ENCODE measurements at regions not wholly inside any gene's neighbourhood (a gene's known extent, or its start where the extent isn't known, plus 50 kb on each side); places are given as distances from the start of the nearest gene placed in this dataset.
A peak's percentile ranks its signal among the peaks of the same experiment; 100 is the strongest.

DNA sequence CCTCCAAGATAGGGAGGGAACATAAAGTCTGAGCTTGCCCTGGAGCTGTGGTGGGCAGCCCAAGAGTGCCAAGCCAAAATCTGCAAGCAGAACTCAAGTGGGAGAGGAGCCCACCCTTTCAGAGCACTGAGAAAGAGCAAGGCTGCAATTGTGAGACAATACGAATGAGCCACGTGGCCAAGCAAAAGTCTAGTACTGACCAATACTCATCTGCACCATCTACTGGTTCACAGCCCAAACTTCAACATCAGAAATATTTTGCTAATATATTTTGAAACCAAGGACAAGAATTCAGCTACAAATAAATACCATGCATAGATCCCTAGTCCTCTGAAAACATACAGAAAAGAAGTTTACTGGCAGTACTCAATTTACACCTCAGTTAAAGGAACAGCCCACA lies 696.2 kb upstream of the COX7C start:
- 7% methylated on average over 2 of the region's 2 CpGs for WGBS (ENCODE audit: insufficient coverage, insufficient replicate concordance, low lambda C conversion rate, missing lambda C conversion rate)
- Histone ChIP-seq H3K9ac (ENCODE audit: control insufficient read depth, insufficient read depth, low read length) (no peak overlapping the region), H3K27ac (ENCODE audit: control insufficient read depth, insufficient read depth) (no peak overlapping the region), H3K4me1 (ENCODE audit: control insufficient read depth, insufficient read depth, low read length) (no peaks in the 10 kb centered on the region), H3K4me2 (ENCODE audit: control insufficient read depth, insufficient read depth) (no peak overlapping the region), H3K27me3 (replicated peaks in 1 of 2; ENCODE audit: control insufficient read depth in 2 of 2, insufficient read depth in 2 of 2, low read length in 1 of 2) (no peaks in the 10 kb centered on the region; a peak in 1 of 4 replicates), H2AFZ (ENCODE audit: control insufficient read depth, low read depth, low read length) (no peak overlapping the region), H3K9me3 (replicated peaks; ENCODE audit: control insufficient read depth, insufficient read depth, low read length) (no peaks in the 10 kb centered on the region), H3K79me2 (ENCODE audit: control insufficient read depth, insufficient read depth, low read length) (no peaks in the 10 kb centered on the region), H3K36me3 (ENCODE audit: control insufficient read depth in 2 of 2, insufficient read depth in 2 of 2, low read length in 1 of 2) (no peaks in the 10 kb centered on the region), H3K4me3 (no peak overlapping the region), H4K20me1 (ENCODE audit: control insufficient read depth, insufficient read depth) (no peaks in the 10 kb centered on the region)
- TF ChIP-seq SMAD1 (IDR thresholded peaks at IDR 0.05; ENCODE audit: low read depth, partially characterized antibody), result no peak
- TF ChIP-seq, protein P1, sequence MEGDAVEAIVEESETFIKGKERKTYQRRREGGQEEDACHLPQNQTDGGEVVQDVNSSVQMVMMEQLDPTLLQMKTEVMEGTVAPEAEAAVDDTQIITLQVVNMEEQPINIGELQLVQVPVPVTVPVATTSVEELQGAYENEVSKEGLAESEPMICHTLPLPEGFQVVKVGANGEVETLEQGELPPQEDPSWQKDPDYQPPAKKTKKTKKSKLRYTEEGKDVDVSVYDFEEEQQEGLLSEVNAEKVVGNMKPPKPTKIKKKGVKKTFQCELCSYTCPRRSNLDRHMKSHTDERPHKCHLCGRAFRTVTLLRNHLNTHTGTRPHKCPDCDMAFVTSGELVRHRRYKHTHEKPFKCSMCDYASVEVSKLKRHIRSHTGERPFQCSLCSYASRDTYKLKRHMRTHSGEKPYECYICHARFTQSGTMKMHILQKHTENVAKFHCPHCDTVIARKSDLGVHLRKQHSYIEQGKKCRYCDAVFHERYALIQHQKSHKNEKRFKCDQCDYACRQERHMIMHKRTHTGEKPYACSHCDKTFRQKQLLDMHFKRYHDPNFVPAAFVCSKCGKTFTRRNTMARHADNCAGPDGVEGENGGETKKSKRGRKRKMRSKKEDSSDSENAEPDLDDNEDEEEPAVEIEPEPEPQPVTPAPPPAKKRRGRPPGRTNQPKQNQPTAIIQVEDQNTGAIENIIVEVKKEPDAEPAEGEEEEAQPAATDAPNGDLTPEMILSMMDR (IDR thresholded peaks at IDR 0.05 in 2 of 3, conservative IDR thresholded peaks at IDR 0.05 in 1 of 3; ENCODE audit: control insufficient read depth in 2 of 3, extremely low read depth in 1 of 3, insufficient read depth in 1 of 3, low read depth in 3 of 3, low read length in 3 of 3), result peak in 1 of 3 experiments; percentile 13; a peak in 1 of 6 replicates
- 0 out of 3 replicates have a peak, but pooled peaks have one; percentile 23 for ATAC-seq
- ChIA-PET SMC1A (ENCODE audit: uncharacterized antibody, unreplicated experiment) (no interaction called here), POLR2A (no interaction called here), RAD21 (ENCODE audit: unreplicated experiment) (no interaction called here), CTCF (interaction anchor here (0.9 kb wide), 1 partner anchor 14 kb away, joined by 4 read pairs; no protein-coding TSS in a partner anchor)
- intact Hi-C loops (cut with micrococcal nuclease; ENCODE audit: unreplicated experiment), result no loop called here
- DNase-seq (ENCODE audit: low read depth, low spot score), result no peak
- in situ Hi-C loops (cut with MboI), result no loop called here
- FAIRE-seq, result no peak
- no TSS peak for BruUV-seq (replicated peaks)

DNA sequence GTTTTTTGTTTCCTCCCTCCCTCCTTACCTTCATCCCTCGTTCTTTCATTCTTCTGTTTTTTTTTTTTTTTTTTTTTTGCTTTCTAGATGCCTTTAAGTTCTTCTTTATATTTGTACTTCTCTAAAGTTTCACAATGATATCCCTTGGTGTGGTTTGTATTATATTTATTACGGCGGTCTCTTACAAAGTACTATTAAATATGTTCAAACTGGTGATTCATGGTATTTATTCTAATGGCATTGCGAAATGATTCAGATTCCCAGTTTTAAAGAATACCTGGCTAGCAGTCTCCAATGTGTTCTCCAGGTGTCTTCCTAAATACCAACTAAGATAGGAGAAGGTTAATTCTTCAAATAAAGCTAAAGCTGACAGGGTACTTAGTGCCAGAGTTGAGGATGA lies 690.1 kb upstream of the COX7C start:
- Histone ChIP-seq H3K79me2 (ENCODE audit: control insufficient read depth, insufficient read depth, low read length) (no peaks in the 10 kb centered on the region), H3K27me3 (replicated peaks in 1 of 2; ENCODE audit: control insufficient read depth in 2 of 2, insufficient read depth in 2 of 2, low read length in 1 of 2) (no peaks in the 10 kb centered on the region), H3K4me3 (no peak overlapping the region), H2AFZ (ENCODE audit: control insufficient read depth, low read depth, low read length) (no peak overlapping the region), H3K9ac (ENCODE audit: control insufficient read depth, insufficient read depth, low read length) (no peak overlapping the region), H3K36me3 (ENCODE audit: control insufficient read depth in 2 of 2, insufficient read depth in 2 of 2, low read length in 1 of 2) (no peaks in the 10 kb centered on the region), H3K4me2 (ENCODE audit: control insufficient read depth, insufficient read depth) (no peak overlapping the region), H3K27ac (ENCODE audit: control insufficient read depth, insufficient read depth) (no peak overlapping the region), H3K9me3 (replicated peaks; ENCODE audit: control insufficient read depth, insufficient read depth, low read length) (no peaks in the 10 kb centered on the region), H4K20me1 (ENCODE audit: control insufficient read depth, insufficient read depth) (no peaks in the 10 kb centered on the region), H3K4me1 (ENCODE audit: control insufficient read depth, insufficient read depth, low read length) (no peaks in the 10 kb centered on the region)
- no peak for ATAC-seq
- intact Hi-C loops (cut with micrococcal nuclease; ENCODE audit: unreplicated experiment) (no loop called here), in situ Hi-C loops (cut with MboI) (no loop called here)
- ChIA-PET SMC1A (ENCODE audit: uncharacterized antibody, unreplicated experiment) (no interaction called here), RAD21 (ENCODE audit: unreplicated experiment) (no interaction called here), POLR2A (no interaction called here), CTCF (no interaction called here)
- 48% methylated on average over 4 of the region's 4 CpGs for WGBS (ENCODE audit: insufficient coverage, insufficient replicate concordance, low lambda C conversion rate, missing lambda C conversion rate)
- BruUV-seq (replicated peaks), result no TSS peak
- no peak for FAIRE-seq
- DNase-seq (ENCODE audit: low read depth, low spot score), result no peak
- TF ChIP-seq RB1 (IDR thresholded peaks at IDR 0.05; ENCODE audit: borderline replicate concordance) (no peak), PML (IDR thresholded peaks at IDR 0.05; ENCODE audit: low read length) (no peak), KDM1A (IDR thresholded peaks at IDR 0.05; ENCODE audit: borderline replicate concordance) (no peak), SUPT20H (IDR thresholded peaks at IDR 0.05; ENCODE audit: borderline replicate concordance, control insufficient read depth, low read depth, low read length) (no peak), IRF4 (IDR thresholded peaks at IDR 0.05; ENCODE audit: low read depth, low read length) (no peak), NFIC (IDR thresholded peaks at IDR 0.05; ENCODE audit: low read depth, low read length) (no peak)
- TF ChIP-seq, protein P2, sequence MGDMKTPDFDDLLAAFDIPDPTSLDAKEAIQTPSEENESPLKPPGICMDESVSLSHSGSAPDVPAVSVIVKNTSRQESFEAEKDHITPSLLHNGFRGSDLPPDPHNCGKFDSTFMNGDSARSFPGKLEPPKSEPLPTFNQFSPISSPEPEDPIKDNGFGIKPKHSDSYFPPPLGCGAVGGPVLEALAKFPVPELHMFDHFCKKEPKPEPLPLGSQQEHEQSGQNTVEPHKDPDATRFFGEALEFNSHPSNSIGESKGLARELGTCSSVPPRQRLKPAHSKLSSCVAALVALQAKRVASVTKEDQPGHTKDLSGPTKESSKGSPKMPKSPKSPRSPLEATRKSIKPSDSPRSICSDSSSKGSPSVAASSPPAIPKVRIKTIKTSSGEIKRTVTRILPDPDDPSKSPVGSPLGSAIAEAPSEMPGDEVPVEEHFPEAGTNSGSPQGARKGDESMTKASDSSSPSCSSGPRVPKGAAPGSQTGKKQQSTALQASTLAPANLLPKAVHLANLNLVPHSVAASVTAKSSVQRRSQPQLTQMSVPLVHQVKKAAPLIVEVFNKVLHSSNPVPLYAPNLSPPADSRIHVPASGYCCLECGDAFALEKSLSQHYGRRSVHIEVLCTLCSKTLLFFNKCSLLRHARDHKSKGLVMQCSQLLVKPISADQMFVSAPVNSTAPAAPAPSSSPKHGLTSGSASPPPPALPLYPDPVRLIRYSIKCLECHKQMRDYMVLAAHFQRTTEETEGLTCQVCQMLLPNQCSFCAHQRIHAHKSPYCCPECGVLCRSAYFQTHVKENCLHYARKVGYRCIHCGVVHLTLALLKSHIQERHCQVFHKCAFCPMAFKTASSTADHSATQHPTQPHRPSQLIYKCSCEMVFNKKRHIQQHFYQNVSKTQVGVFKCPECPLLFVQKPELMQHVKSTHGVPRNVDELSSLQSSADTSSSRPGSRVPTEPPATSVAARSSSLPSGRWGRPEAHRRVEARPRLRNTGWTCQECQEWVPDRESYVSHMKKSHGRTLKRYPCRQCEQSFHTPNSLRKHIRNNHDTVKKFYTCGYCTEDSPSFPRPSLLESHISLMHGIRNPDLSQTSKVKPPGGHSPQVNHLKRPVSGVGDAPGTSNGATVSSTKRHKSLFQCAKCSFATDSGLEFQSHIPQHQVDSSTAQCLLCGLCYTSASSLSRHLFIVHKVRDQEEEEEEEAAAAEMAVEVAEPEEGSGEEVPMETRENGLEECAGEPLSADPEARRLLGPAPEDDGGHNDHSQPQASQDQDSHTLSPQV (IDR thresholded peaks at IDR 0.05), result no peak
- TF ChIP-seq, protein P1 (IDR thresholded peaks at IDR 0.05 in 2 of 3, conservative IDR thresholded peaks at IDR 0.05 in 1 of 3; ENCODE audit: control insufficient read depth in 2 of 3, extremely low read depth in 1 of 3, insufficient read depth in 1 of 3, low read depth in 3 of 3, low read length in 3 of 3), result no peak
